Kidney (tissue), 13 donors: ENCODE measurements at regions not wholly inside any gene's neighbourhood (a gene's known extent, or its start where the extent isn't known, plus 50 kb on each side); places are given as distances from the start of the nearest gene placed in this dataset.

ENCODE experiments used
- DNase-seq, 5 donors: peaks; one replicate each; pipeline ENCODE4 v3.0.0-alpha.2; 2013 to 2020
- FAIRE-seq: peaks from 2 replicates; lab custom pipeline; 2012; peaks lifted over from hg19 to GRCh38; lab: Jason Lieb, UNC
- H3K27ac ChIP-seq, 2 donors: one replicate each; pipeline ENCODE4 v1.7.0; 2013; ENCODE audit warnings: low read depth in 2 of 2, low read length in 2 of 2, inconsistent platforms in 1 of 2
- H3K27me3 ChIP-seq: one replicate; pipeline ENCODE4 v1.7.1; 2013; ENCODE audit warnings: low read length, inconsistent platforms; ENCODE audit not compliant: control insufficient read depth, insufficient read depth
- H3K36me3 ChIP-seq, 3 donors: one replicate each; pipeline versions ENCODE4 v1.7.0 to v1.7.1; 2013; ENCODE audit warnings: low read length in 3 of 3, control low read depth in 1 of 3, inconsistent platforms in 1 of 3; ENCODE audit not compliant: insufficient read depth in 3 of 3, control insufficient read depth in 2 of 3
- H3K4me1 ChIP-seq, 3 donors: one replicate each; pipeline versions ENCODE4 v1.7.0 to v1.7.1; 2013; ENCODE audit warnings: low read length in 3 of 3, inconsistent platforms in 1 of 3, low read depth in 1 of 3; ENCODE audit not compliant: control insufficient read depth in 2 of 3, insufficient read depth in 2 of 3
- H3K4me3 ChIP-seq, 3 donors: one replicate each; pipeline versions ENCODE4 v1.7.0 to v1.8.1; 2013; ENCODE audit warnings: low read length in 3 of 3, control low read depth in 1 of 3, inconsistent platforms in 1 of 3
- H3K9ac ChIP-seq, 3 donors: one replicate each; pipeline versions ENCODE4 v1.7.0 to v1.7.1; 2013; ENCODE audit warnings: low read length in 3 of 3, control low read depth in 1 of 3, inconsistent platforms in 1 of 3
- H3K9me3 ChIP-seq, 3 donors: one replicate each; pipeline versions ENCODE4 v1.7.0 to v1.7.1; 2013; ENCODE audit warnings: low read length in 3 of 3, control low read depth in 1 of 3, inconsistent platforms in 1 of 3; ENCODE audit not compliant: control insufficient read depth in 2 of 3, insufficient read depth in 1 of 3
- intact Hi-C: fragments of 100-400 bp; cut with DNase I; formaldehyde crosslinking; loops from one replicate; pipeline ENCODE4 v1.11.1; 2022
- TF ChIP-seq, protein P1 (sequence below): IDR thresholded peaks from 3 replicates; pipeline ENCODE4 v1.5.1; 2012; ENCODE audit warnings: mild to moderate bottlenecking, moderate library complexity, borderline replicate concordance; ENCODE audit not compliant: insufficient read depth; ENCODE audit errors: extremely low read depth
- donor health status: control.
- donor health status: control.
- donor health status: control.
- donor health status: control.
- donor health status: control.
- donor health status: DM: yes; HTN: yes; CAD: no.
- donor health status: Normal renal cell carcinoma (clear cell type).

DNA sequence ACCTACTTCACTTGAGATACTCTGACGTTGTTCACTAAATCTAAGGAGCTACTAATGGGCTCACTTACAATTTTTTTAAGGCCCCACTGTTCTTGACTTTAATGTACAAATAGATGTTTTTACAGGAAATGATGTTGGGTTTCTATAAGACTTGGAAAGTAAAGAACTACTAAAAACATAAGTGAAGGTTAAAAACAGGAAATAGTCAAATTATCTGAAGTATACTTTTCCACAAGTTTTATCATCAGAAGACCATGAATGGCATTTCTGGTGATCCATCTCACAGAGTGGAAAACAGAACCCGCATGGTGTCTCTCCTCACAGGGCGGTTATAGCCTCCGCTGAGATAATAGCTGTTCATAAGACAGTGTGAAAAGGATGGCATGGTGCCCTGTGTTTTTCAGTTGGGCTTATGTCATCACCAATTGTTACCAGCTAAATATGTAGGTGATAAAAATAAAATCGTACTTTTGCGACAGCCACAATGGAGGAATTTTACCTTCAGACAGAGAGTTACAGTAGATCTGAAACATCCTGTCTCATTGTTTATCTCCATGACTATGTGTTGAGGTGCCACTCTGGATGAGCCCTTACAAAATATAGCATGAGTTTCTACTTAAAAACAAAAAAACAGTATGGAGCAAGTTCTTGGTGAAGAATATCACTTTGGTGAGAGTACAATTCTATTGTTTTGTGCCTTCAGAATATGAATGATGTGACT lies 462.4 kb downstream of the RAP2B start:
- FAIRE-seq (no peak), DNase-seq (no peak)
- Histone ChIP-seq H3K9me3 (no peaks in the 10 kb centered on the region), H3K36me3 (no peaks in the 10 kb centered on the region), H3K27ac (no peak overlapping the region), H3K4me1 (no peaks in the 10 kb centered on the region), H3K4me3 (no peak overlapping the region), H3K9ac (no peak overlapping the region), H3K27me3 (no peaks in the 10 kb centered on the region)
- TF ChIP-seq, protein P1, sequence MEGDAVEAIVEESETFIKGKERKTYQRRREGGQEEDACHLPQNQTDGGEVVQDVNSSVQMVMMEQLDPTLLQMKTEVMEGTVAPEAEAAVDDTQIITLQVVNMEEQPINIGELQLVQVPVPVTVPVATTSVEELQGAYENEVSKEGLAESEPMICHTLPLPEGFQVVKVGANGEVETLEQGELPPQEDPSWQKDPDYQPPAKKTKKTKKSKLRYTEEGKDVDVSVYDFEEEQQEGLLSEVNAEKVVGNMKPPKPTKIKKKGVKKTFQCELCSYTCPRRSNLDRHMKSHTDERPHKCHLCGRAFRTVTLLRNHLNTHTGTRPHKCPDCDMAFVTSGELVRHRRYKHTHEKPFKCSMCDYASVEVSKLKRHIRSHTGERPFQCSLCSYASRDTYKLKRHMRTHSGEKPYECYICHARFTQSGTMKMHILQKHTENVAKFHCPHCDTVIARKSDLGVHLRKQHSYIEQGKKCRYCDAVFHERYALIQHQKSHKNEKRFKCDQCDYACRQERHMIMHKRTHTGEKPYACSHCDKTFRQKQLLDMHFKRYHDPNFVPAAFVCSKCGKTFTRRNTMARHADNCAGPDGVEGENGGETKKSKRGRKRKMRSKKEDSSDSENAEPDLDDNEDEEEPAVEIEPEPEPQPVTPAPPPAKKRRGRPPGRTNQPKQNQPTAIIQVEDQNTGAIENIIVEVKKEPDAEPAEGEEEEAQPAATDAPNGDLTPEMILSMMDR = no peak
- intact Hi-C loops = no loop called here

- no peak overlapping the region for H3K4me3 ChIP-seq
- no peaks in the 10 kb centered on the region for H3K36me3 ChIP-seq
- DNase-seq = no peak
- TF ChIP-seq, protein P1 = no peak
- intact Hi-C loops = no loop called here
- no peaks in the 10 kb centered on the region for H3K27me3 ChIP-seq
- no peaks in the 10 kb centered on the region for H3K4me1 ChIP-seq
- no peak for FAIRE-seq
- no peaks in the 10 kb centered on the region for H3K9me3 ChIP-seq
- no peak overlapping the region for H3K9ac ChIP-seq
- no peak overlapping the region for H3K27ac ChIP-seq
These were observed 463.5 kb downstream of the RAP2B start for GRCh38 chr3:153625506-153625905.

GRCh38 chr3:153626158-153626557 lies 464.1 kb downstream of the RAP2B start:
- Histone ChIP-seq H3K36me3 (no peaks in the 10 kb centered on the region), H3K27me3 (no peaks in the 10 kb centered on the region), H3K9me3 (no peaks in the 10 kb centered on the region), H3K9ac (no peak overlapping the region), H3K27ac (no peak overlapping the region), H3K4me1 (no peaks in the 10 kb centered on the region), H3K4me3 (no peak overlapping the region)
- no peak for DNase-seq
- TF ChIP-seq, protein P1 = no peak
- intact Hi-C loops = no loop called here
- no peak for FAIRE-seq

GRCh38 chr3:153628591-153628990 lies 466.6 kb downstream of the RAP2B start:
- H3K4me3 ChIP-seq = no peak overlapping the region
- no peak overlapping the region for H3K27ac ChIP-seq
- no peaks in the 10 kb centered on the region for H3K9me3 ChIP-seq
- TF ChIP-seq, protein P1 = no peak
- H3K27me3 ChIP-seq = no peaks in the 10 kb centered on the region
- no peak overlapping the region for H3K9ac ChIP-seq
- DNase-seq = peak in 1 of 5 donors; percentile 34
- no peak for FAIRE-seq
- intact Hi-C loops = no loop called here
- no peaks in the 10 kb centered on the region for H3K4me1 ChIP-seq
- no peaks in the 10 kb centered on the region for H3K36me3 ChIP-seq
